HG03175 (cell line): ENCODE measurements at regions not wholly inside any gene's neighbourhood (a gene's known extent, or its start where the extent isn't known, plus 50 kb on each side); places are given as distances from the start of the nearest gene placed in this dataset.
"Not testable (repeated sequence)": the region's sequence is repeated elsewhere in the genome, so short reads cannot be mapped to it uniquely, and the experiment has no call there.

Source experiments
- ATAC-seq: cut with Tn5 transposase; IDR thresholded peaks from one replicate; pipeline ENCODE4 v1.9.1; 2021; ENCODE audit warnings: mild to moderate bottlenecking, moderate library complexity; ENCODE audit not compliant: unreplicated experiment

DNA sequence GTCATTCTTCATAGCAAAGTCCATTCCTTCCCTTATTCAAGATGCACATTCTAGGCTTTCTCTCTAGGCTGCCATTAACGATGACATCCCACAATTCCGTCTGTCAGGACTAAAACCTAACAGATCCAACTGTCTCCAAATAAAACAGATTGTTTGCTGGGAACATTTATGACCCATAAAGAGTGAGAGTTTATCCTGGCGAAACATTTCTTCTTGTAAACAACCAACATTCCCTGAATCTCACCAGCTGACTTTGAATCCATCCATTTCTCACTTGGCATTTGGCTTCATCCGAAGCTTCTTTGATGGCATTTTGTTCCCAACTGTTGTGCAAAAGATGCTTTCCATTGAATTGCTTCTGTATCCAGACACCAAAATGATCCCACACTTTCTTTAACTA lies 93.1 kb downstream of the OLIG3 start:
- ATAC-seq, result no peak

GRCh38 chr6:137399881-137400443 lies 94.2 kb downstream of the OLIG3 start:
- ATAC-seq, result no peak

DNA sequence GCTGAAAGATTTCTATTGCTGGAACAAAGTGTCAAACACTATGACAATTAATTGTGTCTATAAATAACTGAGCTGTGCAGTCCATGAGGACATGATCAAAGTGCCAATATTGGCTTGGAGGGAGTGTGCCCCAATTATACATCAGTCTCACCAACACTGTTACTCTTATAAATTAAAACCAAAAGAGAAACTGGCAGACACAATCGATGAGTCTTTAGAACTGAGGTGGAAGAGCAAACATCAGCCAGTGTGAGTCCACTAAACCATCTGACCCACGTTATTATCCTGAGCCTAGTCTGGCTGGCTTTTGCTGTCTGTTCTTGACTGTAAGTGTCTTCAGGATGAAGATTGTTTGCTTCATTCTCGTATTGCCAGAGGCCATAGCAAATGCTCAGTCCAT lies 98.9 kb downstream of the OLIG3 start:
- no peak for ATAC-seq

GRCh38 chr6:137391061-137391814 lies 103.0 kb downstream of the OLIG3 start:
- ATAC-seq, result no peak

DNA sequence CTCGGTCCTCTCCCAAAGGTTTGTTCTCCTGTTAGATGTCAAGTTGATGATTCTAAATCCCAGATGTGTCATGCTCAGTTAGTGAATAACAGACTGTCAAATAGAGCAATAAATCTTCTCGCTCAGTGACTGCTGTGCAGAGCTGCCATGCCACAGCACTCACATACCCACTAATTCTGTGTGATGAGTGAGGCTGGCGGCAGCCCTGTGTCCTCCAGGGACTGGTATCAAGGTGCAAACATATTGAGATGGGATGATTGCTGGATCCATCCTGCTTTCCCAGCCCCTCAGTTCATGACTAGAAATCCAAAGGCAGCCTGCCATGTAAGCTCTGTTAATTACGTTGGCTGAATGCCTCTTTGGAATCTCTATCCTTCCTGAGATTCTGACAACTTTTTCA lies 103.9 kb downstream of the OLIG3 start:
- ATAC-seq, result no peak

- peak; percentile 63 for ATAC-seq
Measured at GRCh38 chr6:137389150-137389704, 105.0 kb downstream of the OLIG3 start.

- no peak for ATAC-seq
Measured at GRCh38 chr6:137387096-137387764, 107.0 kb downstream of the OLIG3 start.

GRCh38 chr6:137383287-137383686 lies 110.9 kb downstream of the OLIG3 start:
- ATAC-seq, result not testable (repeated sequence)

- ATAC-seq, result no peak
Measured at GRCh38 chr6:137378090-137378369, 116.2 kb downstream of the OLIG3 start.

DNA sequence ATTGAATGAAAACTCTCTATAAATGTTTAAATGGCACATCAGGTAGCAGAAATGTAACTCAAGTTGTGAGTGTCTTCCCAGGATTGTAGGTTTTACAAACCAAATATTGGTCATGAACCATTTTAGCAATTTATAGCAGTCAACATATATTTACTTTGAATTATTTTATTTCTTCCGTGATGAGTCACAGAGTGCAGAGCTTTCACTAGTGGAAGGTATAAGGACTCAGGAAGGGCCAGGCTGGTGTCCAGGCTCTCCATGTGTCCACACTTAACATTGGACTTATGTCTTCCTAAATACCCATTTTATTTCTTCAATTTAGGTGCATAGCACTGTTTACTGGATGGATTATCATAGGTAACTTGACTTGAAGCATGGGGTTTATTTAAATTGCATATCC lies 120.9 kb downstream of the OLIG3 start:
- ATAC-seq, result no peak

DNA sequence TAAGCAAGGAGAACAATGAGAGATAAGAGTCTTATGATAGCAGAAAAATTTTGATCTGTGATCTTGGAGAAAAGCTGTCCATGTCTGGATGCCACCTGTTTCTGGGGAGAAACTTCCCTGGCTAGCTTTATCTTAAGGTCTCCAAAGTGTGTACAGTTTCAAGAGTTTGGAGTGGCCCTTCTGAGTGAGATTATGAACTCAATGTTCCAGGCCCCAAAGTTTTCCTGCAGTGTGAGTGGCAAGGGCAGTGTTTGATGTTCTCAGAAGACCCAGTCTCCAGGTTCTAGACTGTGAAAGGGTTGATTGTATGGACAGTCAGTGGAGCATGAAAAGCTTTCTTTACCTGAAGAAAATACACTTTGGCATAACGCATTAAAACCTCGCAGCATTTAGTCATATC lies 121.7 kb downstream of the OLIG3 start:
- ATAC-seq, result no peak

- ATAC-seq, result no peak
Measured at GRCh38 chr6:137371634-137372016, 122.6 kb downstream of the OLIG3 start.

- peak; percentile 83 for ATAC-seq
Measured at GRCh38 chr6:137370871-137371633, 123.1 kb downstream of the OLIG3 start.

GRCh38 chr6:137369136-137369535 lies 125.1 kb downstream of the OLIG3 start:
- ATAC-seq, result no peak

- ATAC-seq, result no peak
Measured at GRCh38 chr6:137365707-137366437, 128.3 kb downstream of the OLIG3 start.

DNA sequence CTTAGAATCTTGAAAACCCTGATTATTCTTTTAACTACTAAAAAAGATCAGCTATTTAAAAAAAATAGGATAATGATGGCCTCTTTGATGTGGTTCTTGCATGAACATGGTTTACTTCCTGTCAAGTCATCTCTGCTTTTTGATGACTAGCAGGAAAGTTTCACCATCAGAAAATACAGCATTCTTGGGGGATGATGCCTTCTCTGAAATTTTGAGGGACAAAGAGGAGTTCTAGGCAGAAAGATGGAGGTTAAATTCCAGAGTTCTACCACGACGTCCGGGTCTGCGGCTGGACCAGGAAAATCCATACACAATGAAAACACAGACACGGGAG lies 130.4 kb downstream of the OLIG3 start:
- no peak for ATAC-seq

GRCh38 chr6:137362878-137363804 lies 131.1 kb downstream of the OLIG3 start:
- no peak for ATAC-seq

- ATAC-seq, result no peak
Measured at GRCh38 chr6:137361701-137362100, 132.5 kb downstream of the OLIG3 start.

DNA sequence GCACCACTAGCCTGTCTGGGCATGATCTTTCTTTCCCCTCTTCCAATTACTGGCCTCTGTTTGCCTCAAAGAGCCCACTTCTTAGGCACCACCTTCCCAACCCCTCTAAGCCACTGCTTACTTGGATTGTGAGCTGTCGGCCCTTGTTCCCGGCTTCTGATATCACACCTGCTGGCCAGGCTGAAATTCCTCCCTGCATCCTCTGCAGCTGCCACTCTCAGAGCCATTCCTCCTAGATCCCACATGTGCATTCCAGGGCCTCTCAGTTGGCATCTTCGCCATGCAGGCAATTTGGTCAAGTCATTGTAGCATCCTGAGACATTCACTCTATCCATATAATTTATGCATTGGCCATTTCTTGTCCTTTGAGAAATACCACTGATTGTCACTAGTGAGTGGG lies 135.9 kb downstream of the OLIG3 start:
- ATAC-seq, result no peak

DNA sequence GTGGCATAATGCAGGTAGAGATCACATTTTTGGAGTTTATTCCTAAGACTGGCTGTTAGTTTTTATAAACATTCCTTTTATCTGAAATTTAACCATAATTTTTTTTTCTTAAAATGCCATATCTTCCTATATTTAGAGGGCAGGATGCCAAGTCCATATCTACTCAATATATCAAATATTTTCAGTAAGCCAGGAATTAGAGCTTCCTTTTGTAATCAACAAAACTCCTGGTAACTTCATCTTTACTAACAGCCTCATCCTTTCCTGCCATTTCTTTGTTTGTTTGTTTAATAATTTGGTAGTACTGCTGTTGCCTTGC lies 136.3 kb downstream of the OLIG3 start:
- ATAC-seq, result no peak
